Lower leg skin (tissue), 3 donors: ENCODE measurements at regions not wholly inside any gene's neighbourhood (a gene's known extent, or its start where the extent isn't known, plus 50 kb on each side); places are given as distances from the start of the nearest gene placed in this dataset.

Experiments used
- CTCF ChIP-seq, 3 donors: fragments of 450-650 bp; IDR thresholded peaks; one replicate each; pipeline ENCODE4 v1.5.1; 2016; ENCODE audit warnings: antibody characterized with exemption in 3 of 3, mild to moderate bottlenecking in 3 of 3, moderate library complexity in 2 of 3
- POLR2A ChIP-seq, 2 donors: fragments of 450-650 bp; IDR thresholded peaks; one replicate each; pipeline ENCODE4 v1.6.1; 2016 to 2017; ENCODE audit warnings: antibody characterized with exemption in 2 of 2, mild to moderate bottlenecking in 1 of 2, moderate library complexity in 1 of 2

GRCh38 chr18:40606996-40607395 is 1348.0 kb upstream of the PIK3C3 start:
- TF ChIP-seq CTCF (IDR thresholded peaks at IDR 0.05) (no peak), POLR2A (IDR thresholded peaks at IDR 0.05) (no peak)
